ENCODE measurements at regions not wholly inside any gene's neighbourhood (a gene's known extent, or its start where the extent isn't known, plus 50 kb on each side); places are given as distances from the start of the nearest gene placed in this dataset.

DNA sequence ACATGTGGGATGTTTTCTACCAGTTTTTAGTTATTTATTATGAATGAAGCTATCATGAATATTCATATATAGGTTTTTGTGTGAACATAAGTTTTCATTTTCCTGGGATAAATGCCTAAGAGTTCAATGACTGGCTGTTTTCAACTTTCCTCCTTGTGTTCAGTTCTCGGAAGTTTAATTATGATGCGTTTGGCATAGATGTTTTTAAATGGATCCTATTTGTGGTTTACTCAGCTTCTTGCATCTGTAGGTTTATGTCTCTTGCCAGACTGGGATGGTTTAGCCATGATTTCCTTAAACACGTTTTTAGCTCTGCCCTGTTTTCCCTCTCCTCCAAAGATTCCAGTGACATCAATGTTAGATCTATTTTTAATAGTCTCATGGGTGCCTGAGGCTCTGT is 411.1 kb upstream of the CDH4 start:
- no peak for DNase-seq (ENCODE audit: low read depth)

DNA sequence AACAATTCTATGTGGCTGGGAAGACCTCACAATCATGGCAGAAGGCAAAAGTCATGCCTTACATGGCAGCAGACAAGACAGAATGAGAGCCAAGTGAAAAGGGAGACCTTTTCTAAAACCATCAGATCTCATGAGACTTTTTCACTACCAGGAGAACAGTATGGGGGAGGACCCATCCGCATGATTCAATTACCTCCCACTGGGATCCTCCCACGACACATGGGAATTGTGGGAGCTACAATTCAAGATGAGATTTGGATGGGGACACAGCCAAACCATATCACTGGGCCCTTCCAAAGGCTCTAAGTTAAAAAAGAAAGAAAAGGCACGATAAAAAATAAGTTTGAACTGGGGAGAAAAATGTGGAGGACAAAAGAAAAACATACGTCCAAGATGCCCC is 406.9 kb upstream of the CDH4 start:
- DNase-seq (ENCODE audit: low read depth): no peak

- DNase-seq (ENCODE audit: low read depth): no peak
These were observed 400.0 kb upstream of the CDH4 start for GRCh38 chr20:60851826-60852704.

DNA sequence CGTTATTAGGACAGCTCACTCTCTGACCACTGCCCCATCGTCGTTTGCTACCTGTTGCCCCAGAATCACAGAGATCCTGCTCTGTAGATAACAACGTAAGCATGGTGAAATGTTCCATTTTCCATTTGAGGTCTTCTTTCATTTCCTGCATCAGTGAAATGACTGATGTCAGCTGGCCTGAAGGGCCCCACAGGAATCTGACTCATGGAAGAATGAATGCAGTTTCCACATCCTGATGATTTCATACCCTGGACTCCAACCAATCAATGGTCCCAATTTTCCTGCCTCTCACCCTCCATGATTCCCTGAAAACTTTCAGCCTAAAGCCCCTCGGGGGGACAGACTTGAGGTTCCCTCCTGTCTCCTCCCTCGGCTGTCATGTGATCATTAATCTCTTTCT is 394.4 kb upstream of the CDH4 start:
- DNase-seq (ENCODE audit: low read depth): peak; percentile 11

- peak; percentile 11 for DNase-seq (ENCODE audit: low read depth)
These were observed 389.5 kb upstream of the CDH4 start for GRCh38 chr20:60862601-60863000.

DNA sequence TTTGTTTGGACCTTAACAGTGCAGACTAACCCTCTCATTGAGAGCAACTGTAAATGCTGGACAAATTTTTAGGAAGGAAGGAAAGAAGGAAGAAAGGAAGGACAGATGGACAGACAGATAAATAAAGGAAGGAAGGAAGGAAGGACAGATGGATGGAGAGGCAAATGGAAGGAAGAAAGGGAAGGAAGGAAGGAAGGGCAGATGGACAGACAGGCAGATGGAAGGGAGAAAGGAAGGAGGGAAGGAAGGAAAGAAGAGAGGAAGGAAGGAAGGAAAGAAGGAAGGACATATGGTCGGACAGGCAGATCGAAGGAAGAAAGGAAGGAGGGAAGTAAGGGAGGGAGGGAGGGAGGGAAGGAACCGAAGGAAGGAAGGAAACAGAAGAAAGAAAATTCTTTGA is 388.5 kb upstream of the CDH4 start:
- DNase-seq (ENCODE audit: low read depth): no peak

DNA sequence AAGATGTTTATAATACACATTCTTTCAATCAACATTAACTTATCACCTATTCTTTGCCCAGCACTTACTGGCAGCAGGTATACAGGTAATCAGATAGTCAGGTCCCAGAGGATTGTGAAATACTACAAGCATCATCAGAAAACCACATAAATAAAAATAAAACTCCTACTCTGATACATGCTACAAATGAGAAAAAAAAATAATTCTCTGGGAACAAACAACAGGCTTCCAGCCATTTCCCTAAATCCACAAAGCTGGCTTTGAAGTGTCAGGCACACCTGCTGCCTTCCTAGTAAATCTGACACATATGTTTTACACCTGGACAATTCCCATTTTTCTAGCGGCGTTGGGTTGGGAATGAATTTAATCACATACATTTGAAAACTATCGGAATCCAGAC is 384.5 kb upstream of the CDH4 start:
- DNase-seq (ENCODE audit: low read depth): no peak

DNA sequence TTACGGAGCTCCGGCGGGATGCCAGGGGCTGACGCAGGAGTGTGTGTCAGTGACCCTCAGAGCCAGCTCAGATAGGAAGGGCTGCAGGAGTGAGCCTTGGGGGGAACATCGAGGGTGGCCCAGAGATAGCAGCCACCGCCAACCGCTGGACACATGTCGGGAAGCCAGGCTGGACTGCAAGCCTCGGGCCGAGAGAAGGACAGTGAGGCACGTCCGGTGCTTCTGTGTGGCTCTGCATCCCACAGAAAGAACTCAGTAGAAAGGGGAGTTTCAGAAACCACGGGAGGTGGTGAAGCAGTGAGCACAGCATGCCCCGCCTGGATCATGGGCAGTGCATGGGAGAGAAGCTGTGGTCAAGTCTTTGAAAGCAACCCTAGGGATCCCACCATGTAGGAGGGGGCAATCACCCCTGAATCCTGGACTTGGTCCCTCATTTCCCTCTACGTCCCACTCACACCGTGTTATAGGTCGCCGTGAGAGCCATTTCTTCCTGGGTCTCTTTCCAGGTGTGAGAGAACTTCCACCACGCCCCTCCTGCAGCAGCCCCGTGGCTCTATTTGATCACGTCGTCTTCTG is 383.7 kb upstream of the CDH4 start:
- DNase-seq (ENCODE audit: low read depth): no peak

GRCh38 chr20:60869087-60869486 is 383.0 kb upstream of the CDH4 start:
- no peak for DNase-seq (ENCODE audit: low read depth)

GRCh38 chr20:60869625-60870024 is 382.4 kb upstream of the CDH4 start:
- DNase-seq (ENCODE audit: low read depth): no peak

- no peak for DNase-seq (ENCODE audit: low read depth)
These were observed 382.0 kb upstream of the CDH4 start for GRCh38 chr20:60870040-60870439.

- DNase-seq (ENCODE audit: low read depth): no peak
These were observed 379.8 kb upstream of the CDH4 start for GRCh38 chr20:60872224-60872623.

- no peak for DNase-seq (ENCODE audit: low read depth)
These were observed 374.8 kb upstream of the CDH4 start for GRCh38 chr20:60877071-60877857.

- DNase-seq (ENCODE audit: low read depth): no peak
These were observed 369.2 kb upstream of the CDH4 start for GRCh38 chr20:60882836-60883235.

DNA sequence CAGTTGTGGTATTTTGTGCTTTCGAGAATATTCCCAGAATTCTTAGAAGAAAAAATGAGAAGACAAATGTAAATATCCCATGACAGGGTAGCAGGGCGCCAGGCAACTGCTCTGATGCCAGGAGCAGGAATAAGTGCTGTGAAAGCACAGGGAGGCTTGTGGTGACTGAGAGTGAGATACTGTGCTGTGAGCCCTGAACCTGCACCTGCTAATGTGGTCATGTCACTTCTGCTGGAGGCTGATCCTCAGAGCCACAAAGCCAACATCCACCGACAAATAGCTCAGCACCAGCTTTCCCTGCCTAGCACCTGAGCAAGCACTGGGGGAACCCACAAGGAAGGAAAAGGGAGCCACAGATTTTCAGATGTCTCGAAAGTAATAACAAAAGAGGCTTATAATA is 368.6 kb upstream of the CDH4 start:
- DNase-seq (ENCODE audit: low read depth): no peak

DNA sequence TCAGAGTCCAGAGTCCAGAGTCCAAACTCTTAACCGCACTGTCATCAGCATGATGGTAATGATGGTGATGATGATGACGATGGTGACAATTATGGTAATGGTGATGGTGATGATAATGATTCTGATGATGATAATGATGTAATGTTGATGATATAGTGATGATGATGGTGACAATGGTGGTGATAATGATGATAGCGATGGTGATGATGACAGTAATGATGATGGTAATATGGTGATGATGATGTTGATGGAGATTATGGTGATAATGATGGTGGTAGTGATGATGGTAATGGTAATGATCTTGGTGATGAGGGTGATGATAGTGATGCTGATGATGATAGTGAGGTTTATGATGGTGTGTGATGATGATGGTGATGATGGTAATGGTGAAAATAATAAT is 367.8 kb upstream of the CDH4 start:
- no peak for DNase-seq (ENCODE audit: low read depth)

DNA sequence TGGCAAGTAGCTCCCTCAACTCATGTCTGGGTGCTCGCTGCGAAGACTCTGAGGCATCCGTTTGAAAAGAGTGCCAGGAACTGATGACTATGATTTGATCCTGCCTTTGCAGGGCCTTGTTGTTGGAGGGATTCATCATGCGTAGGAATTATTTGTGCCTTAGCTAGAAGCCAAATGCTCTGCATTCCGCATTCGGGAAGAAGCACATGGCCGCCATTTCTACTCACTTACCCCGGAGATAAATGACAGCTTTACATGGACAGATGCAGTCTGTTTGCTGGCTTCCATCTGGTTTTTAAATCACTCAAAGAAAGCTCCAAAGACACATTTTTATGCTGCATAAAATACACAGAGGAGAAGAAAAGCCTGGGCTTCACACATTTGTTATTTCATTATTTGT is 363.3 kb upstream of the CDH4 start:
- no peak for DNase-seq (ENCODE audit: low read depth)

GRCh38 chr20:60892095-60892813 is 359.8 kb upstream of the CDH4 start:
- DNase-seq (ENCODE audit: low read depth): no peak

DNA sequence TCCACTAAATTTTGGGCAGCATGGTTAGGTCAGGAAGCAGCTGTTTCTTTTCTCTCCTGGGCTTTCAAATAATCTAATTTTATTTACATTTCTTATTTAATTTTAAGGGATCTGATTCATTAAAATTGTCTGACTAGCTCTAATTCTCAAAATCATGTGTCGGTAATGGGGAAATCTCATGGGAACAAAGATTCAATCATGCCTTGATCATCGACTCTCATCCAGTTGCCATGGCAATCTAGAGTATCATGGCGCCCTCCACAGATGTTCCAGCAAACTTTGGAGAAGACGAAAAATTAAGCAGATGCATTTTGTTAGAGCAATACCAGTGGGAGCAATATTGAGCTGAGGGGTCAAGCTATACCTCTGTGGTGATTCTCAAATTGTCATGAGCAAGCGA is 358.0 kb upstream of the CDH4 start:
- DNase-seq (ENCODE audit: low read depth): no peak

- DNase-seq (ENCODE audit: low read depth): no peak
These were observed 356.5 kb upstream of the CDH4 start for GRCh38 chr20:60895363-60896079.

GRCh38 chr20:60897976-60898375 is 354.1 kb upstream of the CDH4 start:
- no peak for DNase-seq (ENCODE audit: low read depth)

Measured in forelimb muscle (tissue), 1 donor.